Body of pancreas (tissue), 4 donors: ENCODE measurements at regions not wholly inside any gene's neighbourhood (a gene's known extent, or its start where the extent isn't known, plus 50 kb on each side); places are given as distances from the start of the nearest gene placed in this dataset.

Experiments
- CTCF ChIP-seq, 7 experiments: fragments of 450-650 bp in 4 of 7; fragments of 200-600 bp in 3 of 7; sonication (generic) in 3 of 7; IDR thresholded peaks; one replicate each; pipeline ENCODE4 v1.5.1; 2016 to 2019; ENCODE audit warnings: antibody characterized with exemption in 7 of 7
- POLR2A ChIP-seq, 3 donors: fragments of 450-650 bp; IDR thresholded peaks; one replicate each; pipeline ENCODE4 v1.6.1; 2016; ENCODE audit warnings: antibody characterized with exemption in 3 of 3, mild to moderate bottlenecking in 2 of 3

GRCh38 chr4:184312126-184312525 lies 94.5 kb upstream of the ENPP6 start:
- TF ChIP-seq CTCF (IDR thresholded peaks at IDR 0.05) (no peak), POLR2A (IDR thresholded peaks at IDR 0.05) (no peak)
